SK-N-SH treated with all-trans-retinoic acid at 6 μM for 48 hours (cell line): ENCODE measurements at regions not wholly inside any gene's neighbourhood (a gene's known extent, or its start where the extent isn't known, plus 50 kb on each side); places are given as distances from the start of the nearest gene placed in this dataset.

Source experiments
- CSDC2 ChIP-seq: fragments of 250-450 bp; sonication (Bioruptor Pico); IDR thresholded peaks from 2 replicates; pipeline ENCODE4 v1.5.0; 2020; ENCODE audit warnings: mild to moderate bottlenecking, moderate library complexity
- GLIS3 ChIP-seq: fragments of 250-450 bp; sonication (Bioruptor Pico); IDR thresholded peaks from 2 replicates; pipeline ENCODE4 v1.5.0; 2020; ENCODE audit warnings: mild to moderate bottlenecking, moderate library complexity
- TOX ChIP-seq: fragments of 250-450 bp; sonication (Bioruptor Pico); IDR thresholded peaks from 2 replicates; pipeline ENCODE4 v1.8.0; 2021; ENCODE audit warnings: mild to moderate bottlenecking, moderate library complexity, borderline replicate concordance
- ZC3H10 ChIP-seq: fragments of 250-450 bp; sonication (Bioruptor Pico); IDR thresholded peaks from 2 replicates; pipeline ENCODE4 v1.5.1; 2021; ENCODE audit warnings: mild to moderate bottlenecking, moderate library complexity
- ZFP30 ChIP-seq: fragments of 450-650 bp; formaldehyde crosslinking; IDR thresholded peaks from 2 replicates; pipeline ENCODE4 v1.5.0; 2022; ENCODE audit warnings: mild to moderate bottlenecking, moderate library complexity
- ZNF565 ChIP-seq: fragments of 450-650 bp; formaldehyde crosslinking; conservative IDR thresholded peaks from 2 replicates; pipeline ENCODE4 v1.5.0; 2020; ENCODE audit warnings: low read depth, mild to moderate bottlenecking, moderate library complexity

DNA sequence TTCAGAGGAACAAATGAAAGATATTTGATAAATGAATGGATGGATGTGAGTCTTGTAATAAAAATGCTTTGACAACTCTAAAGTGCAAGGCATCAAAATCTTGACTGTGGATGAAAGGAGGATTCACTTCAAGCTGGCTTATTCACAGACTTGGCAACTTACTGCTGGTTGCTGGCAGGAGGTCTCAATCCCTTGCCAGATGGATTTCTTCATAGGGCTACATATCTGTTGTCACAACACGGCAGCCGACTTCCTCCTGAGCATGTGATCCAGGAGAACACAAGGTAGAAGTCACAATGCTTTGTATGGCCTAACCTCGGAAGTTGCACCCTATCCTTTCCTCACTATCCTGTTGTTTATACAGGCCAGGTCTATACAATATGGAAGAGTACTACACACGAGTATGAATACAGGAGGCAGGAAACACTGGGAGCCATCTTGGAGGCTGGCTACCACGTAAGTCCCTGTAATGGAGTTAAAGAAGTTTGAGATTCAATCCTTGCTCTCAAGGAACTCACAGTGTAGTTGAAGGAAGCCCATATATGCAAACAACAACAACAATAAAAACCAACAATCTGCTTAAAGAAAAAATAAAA, 97.9 kb downstream of the ID4 start:
- TF ChIP-seq ZC3H10 (CRISPR knock-in tag) (no peak), ZNF565 (CRISPR knock-in tag) (no peak), ZFP30 (CRISPR knock-in tag) (no peak), TOX (CRISPR knock-in tag) (no peak), CSDC2 (CRISPR knock-in tag) (no peak), GLIS3 (CRISPR knock-in tag) (no peak)
